Left ventricle myocardium inferior (tissue), 1 donor: ENCODE measurements at regions not wholly inside any gene's neighbourhood (a gene's known extent, or its start where the extent isn't known, plus 50 kb on each side); places are given as distances from the start of the nearest gene placed in this dataset.

Experiments used
- DNase-seq: peaks from one replicate; pipeline ENCODE4 v3.0.0-alpha.2; 2020
- H3K27ac ChIP-seq: fragments of 200-600 bp; replicated peaks from 2 replicates; pipeline ENCODE4 v1.8.0; 2021
- H3K27me3 ChIP-seq: fragments of 200-600 bp; 2 replicates; pipeline ENCODE4 v1.8.0; 2021; ENCODE audit warnings: low read depth
- H3K36me3 ChIP-seq: fragments of 200-600 bp; 2 replicates; pipeline ENCODE4 v1.8.0; 2021
- H3K4me1 ChIP-seq: fragments of 200-600 bp; 2 replicates; pipeline ENCODE4 v1.8.0; 2021
- H3K4me3 ChIP-seq: fragments of 200-600 bp; 2 replicates; pipeline ENCODE4 v1.8.0; 2021; ENCODE audit warnings: mild to moderate bottlenecking, moderate library complexity
- H3K9me3 ChIP-seq: fragments of 200-600 bp; replicated peaks from 2 replicates; pipeline ENCODE4 v1.8.0; 2021
- CTCF ChIP-seq: fragments of 200-600 bp; IDR thresholded peaks from 2 replicates; pipeline ENCODE4 v1.8.0; 2021; ENCODE audit warnings: antibody characterized with exemption, mild to moderate bottlenecking, borderline replicate concordance
- intact Hi-C: fragments of 100-400 bp; cut with micrococcal nuclease; formaldehyde crosslinking; loops from one replicate; pipeline ENCODE4 v1.11.0; 2022
- donor health status: DM: no; HTN: yes; CAD: no; lungs with severe emphysema.

- no peak for DNase-seq
- H3K4me1 ChIP-seq: no peaks in the 10 kb centered on the region
- intact Hi-C loops: no loop called here
Observed at GRCh38 chr13:84670245-84670644, 788.0 kb upstream of the SLITRK1 start.

GRCh38 chr13:84668637-84669036 is 786.4 kb upstream of the SLITRK1 start:
- intact Hi-C loops: no loop called here
- Histone ChIP-seq H3K4me3 (no peak overlapping the region), H3K9me3 (no peaks in the 10 kb centered on the region), H3K27ac (no peak overlapping the region), H3K4me1 (no peaks in the 10 kb centered on the region), H3K36me3 (no peaks in the 10 kb centered on the region), H3K27me3 (no peaks in the 10 kb centered on the region)
- no peak for TF ChIP-seq CTCF
- DNase-seq: no peak

More at GRCh38 chr13:84670245-84670644, 788.0 kb upstream of the SLITRK1 start:
- Histone ChIP-seq H3K27ac (no peak overlapping the region), H3K36me3 (no peaks in the 10 kb centered on the region), H3K27me3 (no peaks in the 10 kb centered on the region), H3K4me3 (no peak overlapping the region), H3K9me3 (no peaks in the 10 kb centered on the region)
- no peak for TF ChIP-seq CTCF

GRCh38 chr13:84662491-84662890 is 780.2 kb upstream of the SLITRK1 start:
- Histone ChIP-seq H3K27ac (no peak overlapping the region), H3K4me3 (no peak overlapping the region), H3K4me1 (no peaks in the 10 kb centered on the region), H3K9me3 (no peaks in the 10 kb centered on the region), H3K27me3 (no peaks in the 10 kb centered on the region), H3K36me3 (no peaks in the 10 kb centered on the region)
- no peak for TF ChIP-seq CTCF
- no peak for DNase-seq
- intact Hi-C loops: no loop called here

- Histone ChIP-seq H3K4me3 (no peak overlapping the region), H3K27me3 (no peaks in the 10 kb centered on the region)
- TF ChIP-seq CTCF: no peak
Observed at GRCh38 chr13:84661718-84662117, 779.4 kb upstream of the SLITRK1 start.

GRCh38 chr13:84659359-84659661 is 777.0 kb upstream of the SLITRK1 start:
- Histone ChIP-seq H3K4me1 (no peaks in the 10 kb centered on the region), H3K4me3 (no peak overlapping the region), H3K27ac (no peak overlapping the region), H3K9me3 (no peaks in the 10 kb centered on the region), H3K36me3 (no peaks in the 10 kb centered on the region), H3K27me3 (no peaks in the 10 kb centered on the region)
- intact Hi-C loops: no loop called here
- TF ChIP-seq CTCF: no peak
- no peak for DNase-seq

More at GRCh38 chr13:84661718-84662117, 779.4 kb upstream of the SLITRK1 start:
- Histone ChIP-seq H3K4me1 (no peaks in the 10 kb centered on the region), H3K36me3 (no peaks in the 10 kb centered on the region), H3K9me3 (no peaks in the 10 kb centered on the region), H3K27ac (no peak overlapping the region)
- no peak for DNase-seq
- intact Hi-C loops: no loop called here
